SK-N-SH (cell line): ENCODE measurements at regions not wholly inside any gene's neighbourhood (a gene's known extent, or its start where the extent isn't known, plus 50 kb on each side); places are given as distances from the start of the nearest gene placed in this dataset.

Source experiments
- CTCF ChIA-PET: fragments of 300-600, 350-600 bp; formaldehyde crosslinking; extraction: SDS; loops from one replicate; lab custom pipeline; 2021; lab: Yijun Ruan, JAX
- POLR2A ChIA-PET: fragments of 350-600 bp; sonication (Branson Sonifier 250); formaldehyde crosslinking; extraction: SDS; loops from one replicate; lab custom pipeline; 2020; ENCODE audit warnings: antibody characterized with exemption, inconsistent platforms; lab: Yijun Ruan, JAX
- DNase-seq: peaks from one replicate; pipeline ENCODE4 v3.0.0; 2012
- H2AFZ ChIP-seq: fragments of 200-600 bp; sonication (generic); 2 replicates; pipeline ENCODE4 v1.8.1; 2016; ENCODE audit warnings: antibody characterized with exemption, mild to moderate bottlenecking, low read depth
- H3F3A ChIP-seq: fragments of 200-600 bp; sonication (generic); replicated peaks from 2 replicates; pipeline ENCODE3; 2016; ENCODE audit warnings: antibody characterized with exemption, mild to moderate bottlenecking; ENCODE audit not compliant: insufficient read depth
- H3K27ac ChIP-seq, 2 experiments: fragments of 200-500 bp in 1 of 2; fragments of 200-600 bp in 1 of 2; sonication (Bioruptor generic) in 1 of 2; sonication (generic), shearing (Covaris generic) in 1 of 2; 2 replicates each; pipeline versions ENCODE4 v1.5.1 to v1.6.1; 2014 to 2016; ENCODE audit warnings: low read depth in 2 of 2, inconsistent platforms in 1 of 2, low read length in 1 of 2, mild to moderate bottlenecking in 1 of 2, mixed read lengths in 1 of 2
- H3K27me3 ChIP-seq: fragments of 200-600 bp; sonication (generic), shearing (Covaris generic); 2 replicates; pipeline ENCODE4 v1.6.1; 2016; ENCODE audit warnings: mixed run types; ENCODE audit not compliant: insufficient read depth
- H3K36me3 ChIP-seq, 2 experiments: fragments of 200-500 bp in 1 of 2; fragments of 200-600 bp in 1 of 2; sonication (Bioruptor generic) in 1 of 2; sonication (generic) in 1 of 2; replicated peaks in 1 of 2; 2 replicates each; pipeline versions ENCODE3 to v1.5.1; 2014 to 2016; ENCODE audit warnings: low read length in 1 of 2, mild to moderate bottlenecking in 1 of 2; ENCODE audit not compliant: insufficient read depth in 2 of 2, control insufficient read depth in 1 of 2
- H3K4me1 ChIP-seq, 2 experiments: fragments of 200-500 bp in 1 of 2; fragments of 200-600 bp in 1 of 2; sonication (Bioruptor generic) in 1 of 2; sonication (generic), shearing (Covaris generic) in 1 of 2; 2 replicates each; pipeline versions ENCODE4 v1.5.1 to v1.6.1; 2014 to 2016; ENCODE audit warnings: low read depth in 1 of 2, low read length in 1 of 2, mixed run types in 1 of 2; ENCODE audit not compliant: insufficient read depth in 2 of 2, control insufficient read depth in 1 of 2
- H3K4me2 ChIP-seq: fragments of 200-600 bp; sonication (generic), shearing (Covaris generic); 2 replicates; pipeline ENCODE4 v1.6.1; 2017; ENCODE audit warnings: mixed run types
- H3K4me3 ChIP-seq, 2 experiments: fragments of 200-500 bp in 1 of 2; fragments of 200-600 bp in 1 of 2; sonication (Bioruptor generic) in 1 of 2; sonication (generic), shearing (Covaris generic) in 1 of 2; 2 replicates each; pipeline versions ENCODE4 v1.5.1 to v1.8.1; 2014 to 2016; ENCODE audit warnings: low read depth in 2 of 2, inconsistent platforms in 1 of 2, low read length in 1 of 2, mild to moderate bottlenecking in 1 of 2, mixed read lengths in 1 of 2, moderate library complexity in 1 of 2
- H3K79me2 ChIP-seq: fragments of 200-600 bp; sonication (generic); 2 replicates; pipeline ENCODE4 v1.8.1; 2017; ENCODE audit warnings: mild to moderate bottlenecking; ENCODE audit not compliant: insufficient read depth
- H3K9ac ChIP-seq: fragments of 200-600 bp; sonication (generic); 2 replicates; pipeline ENCODE4 v1.6.1; 2017; ENCODE audit warnings: mixed run types
- H3K9me2 ChIP-seq: fragments of 200-600 bp; sonication (generic); 2 replicates; pipeline ENCODE4 v1.6.1; 2017; ENCODE audit warnings: mixed run types
- H3K9me3 ChIP-seq: fragments of 200-600 bp; sonication (generic); 2 replicates; pipeline ENCODE4 v1.6.1; 2017; ENCODE audit warnings: mixed run types, mild to moderate bottlenecking, moderate library complexity
- H4K20me1 ChIP-seq: fragments of 200-600 bp; sonication (generic); 2 replicates; pipeline ENCODE4 v1.6.1; 2017; ENCODE audit warnings: mild to moderate bottlenecking, mixed run types; ENCODE audit not compliant: insufficient read depth
- CHD2 ChIP-seq: fragments of 150-350 bp; IDR thresholded peaks from 2 replicates; pipeline ENCODE4 v1.6.1; 2018; ENCODE audit warnings: low read length; ENCODE audit not compliant: partially characterized antibody
- ELF1 ChIP-seq: IDR thresholded peaks from 2 replicates; pipeline ENCODE4 v1.4.0; 2012
- EP300 ChIP-seq, 2 experiments: IDR thresholded peaks; 2 replicates each; pipeline versions ENCODE4 v1.4.0 to v1.6.1; 2012; ENCODE audit warnings: borderline replicate concordance in 1 of 2, low read depth in 1 of 2, low read length in 1 of 2
- EZH2phosphoT487 ChIP-seq: fragments of 200-600 bp; sonication (generic); IDR thresholded peaks from 2 replicates; pipeline ENCODE4 v1.6.1; 2017; ENCODE audit warnings: low read depth, mixed run types, mild to moderate bottlenecking, antibody characterized with exemption, moderate library complexity, borderline replicate concordance
- FOSL2 ChIP-seq: IDR thresholded peaks from 2 replicates; pipeline ENCODE4 v1.4.0; 2012; ENCODE audit warnings: low read depth, mild to moderate bottlenecking, moderate library complexity, borderline replicate concordance
- FOXM1 ChIP-seq: IDR thresholded peaks from 2 replicates; pipeline ENCODE4 v1.4.0; 2012; ENCODE audit warnings: low read depth, mild to moderate bottlenecking
- GABPA ChIP-seq: IDR thresholded peaks from 2 replicates; pipeline ENCODE4 v1.4.0; 2012; ENCODE audit warnings: low read depth, mild to moderate bottlenecking
- GATA2 ChIP-seq: sonication (generic); formaldehyde crosslinking; IDR thresholded peaks from 2 replicates; pipeline ENCODE4 v1.5.0; 2020; ENCODE audit warnings: mild to moderate bottlenecking, missing genetic modification reagents
- MEF2A ChIP-seq: IDR thresholded peaks from 2 replicates; pipeline ENCODE4 v1.4.0; 2012; ENCODE audit warnings: low read depth, borderline replicate concordance
- POLR2AphosphoS5 ChIP-seq: IDR thresholded peaks from 2 replicates; pipeline ENCODE4 v1.6.1; 2012; ENCODE audit warnings: low read depth, low read length
- RXRA ChIP-seq: IDR thresholded peaks from 2 replicates; pipeline ENCODE4 v1.4.0; 2012; ENCODE audit warnings: low read depth, mild to moderate bottlenecking, borderline replicate concordance
- SIN3A ChIP-seq: IDR thresholded peaks from 2 replicates; pipeline ENCODE4 v1.6.1; 2012; ENCODE audit warnings: low read depth, mild to moderate bottlenecking, low read length, moderate library complexity, borderline replicate concordance
- SMC3 ChIP-seq: IDR thresholded peaks from 2 replicates; pipeline ENCODE4 v1.6.1; 2012; ENCODE audit warnings: low read depth, low read length, improper control_type of control experiment
- TCF12 ChIP-seq: IDR thresholded peaks from 2 replicates; pipeline ENCODE4 v1.4.0; 2012
- YY1 ChIP-seq: IDR thresholded peaks from 2 replicates; pipeline ENCODE4 v1.4.0; 2012; ENCODE audit warnings: low read depth, mild to moderate bottlenecking
- WGBS: methylation state at CpG from one replicate; pipeline ENCODE4 v1.1.6; 2017; ENCODE audit warnings: low lambda C conversion rate; 5-methylcytosine and 5-hydroxymethylcytosine counted together
- TF ChIP-seq, protein P1 (sequence below): IDR thresholded peaks from 2 replicates; pipeline ENCODE4 v1.6.1; 2012; ENCODE audit warnings: mild to moderate bottlenecking, low read depth, low read length, moderate library complexity
- TF ChIP-seq, protein P2 (sequence below): IDR thresholded peaks from 2 replicates; pipeline ENCODE4; 2012

DNA sequence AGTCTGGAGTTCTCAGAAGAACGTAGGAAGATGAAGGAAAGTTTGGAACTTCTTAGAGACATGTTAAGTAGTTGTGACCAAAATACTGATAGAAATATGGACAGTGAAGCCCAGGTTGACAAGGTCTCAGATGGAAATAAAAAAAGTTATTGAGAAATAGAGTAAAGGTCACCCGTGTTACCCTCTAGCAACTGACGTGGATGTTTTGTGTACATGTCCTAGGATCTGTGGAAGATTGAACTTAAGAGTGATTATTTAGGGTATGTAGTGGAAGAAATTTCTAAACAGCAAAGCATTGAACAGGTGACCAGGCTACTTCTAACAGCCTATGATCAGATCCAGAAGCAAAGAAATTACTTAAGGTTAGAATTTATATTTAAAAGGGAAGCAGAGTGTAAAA, 1020.4 kb downstream of the FSTL5 start:
- DNase-seq: no peak
- no peaks in the 10 kb centered on the region for H3K4me1 ChIP-seq
- no peaks in the 10 kb centered on the region for H3K36me3 ChIP-seq
- H3K27me3 ChIP-seq: no peaks in the 10 kb centered on the region
- no peaks in the 10 kb centered on the region for H3K79me2 ChIP-seq
- H3K4me2 ChIP-seq: no peak overlapping the region
- no peaks in the 10 kb centered on the region for H3F3A ChIP-seq
- no peaks in the 10 kb centered on the region for H4K20me1 ChIP-seq
- no peak overlapping the region for H3K27ac ChIP-seq
- 15% methylated on average over 3 of the region's 3 CpGs for WGBS
- ChIA-PET CTCF (no interaction called here), POLR2A (no interaction called here)
- H3K4me3 ChIP-seq: no peak overlapping the region
- TF ChIP-seq EZH2phosphoT487 (no peak), YY1 (no peak), EP300 (IDR thresholded peaks at IDR 0.05; ENCODE audit: borderline replicate concordance in 1 of 2, low read depth in 1 of 2, low read length in 1 of 2) (no peak), ELF1 (no peak), POLR2AphosphoS5 (no peak), RXRA (no peak), CHD2 (no peak), MEF2A (no peak)
- TF ChIP-seq, protein P1, sequence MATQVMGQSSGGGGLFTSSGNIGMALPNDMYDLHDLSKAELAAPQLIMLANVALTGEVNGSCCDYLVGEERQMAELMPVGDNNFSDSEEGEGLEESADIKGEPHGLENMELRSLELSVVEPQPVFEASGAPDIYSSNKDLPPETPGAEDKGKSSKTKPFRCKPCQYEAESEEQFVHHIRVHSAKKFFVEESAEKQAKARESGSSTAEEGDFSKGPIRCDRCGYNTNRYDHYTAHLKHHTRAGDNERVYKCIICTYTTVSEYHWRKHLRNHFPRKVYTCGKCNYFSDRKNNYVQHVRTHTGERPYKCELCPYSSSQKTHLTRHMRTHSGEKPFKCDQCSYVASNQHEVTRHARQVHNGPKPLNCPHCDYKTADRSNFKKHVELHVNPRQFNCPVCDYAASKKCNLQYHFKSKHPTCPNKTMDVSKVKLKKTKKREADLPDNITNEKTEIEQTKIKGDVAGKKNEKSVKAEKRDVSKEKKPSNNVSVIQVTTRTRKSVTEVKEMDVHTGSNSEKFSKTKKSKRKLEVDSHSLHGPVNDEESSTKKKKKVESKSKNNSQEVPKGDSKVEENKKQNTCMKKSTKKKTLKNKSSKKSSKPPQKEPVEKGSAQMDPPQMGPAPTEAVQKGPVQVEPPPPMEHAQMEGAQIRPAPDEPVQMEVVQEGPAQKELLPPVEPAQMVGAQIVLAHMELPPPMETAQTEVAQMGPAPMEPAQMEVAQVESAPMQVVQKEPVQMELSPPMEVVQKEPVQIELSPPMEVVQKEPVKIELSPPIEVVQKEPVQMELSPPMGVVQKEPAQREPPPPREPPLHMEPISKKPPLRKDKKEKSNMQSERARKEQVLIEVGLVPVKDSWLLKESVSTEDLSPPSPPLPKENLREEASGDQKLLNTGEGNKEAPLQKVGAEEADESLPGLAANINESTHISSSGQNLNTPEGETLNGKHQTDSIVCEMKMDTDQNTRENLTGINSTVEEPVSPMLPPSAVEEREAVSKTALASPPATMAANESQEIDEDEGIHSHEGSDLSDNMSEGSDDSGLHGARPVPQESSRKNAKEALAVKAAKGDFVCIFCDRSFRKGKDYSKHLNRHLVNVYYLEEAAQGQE: no peak
- no peak overlapping the region for H2AFZ ChIP-seq
- H3K9me2 ChIP-seq: no peaks in the 10 kb centered on the region
- H3K9ac ChIP-seq: no peak overlapping the region
- H3K9me3 ChIP-seq: no peaks in the 10 kb centered on the region

DNA sequence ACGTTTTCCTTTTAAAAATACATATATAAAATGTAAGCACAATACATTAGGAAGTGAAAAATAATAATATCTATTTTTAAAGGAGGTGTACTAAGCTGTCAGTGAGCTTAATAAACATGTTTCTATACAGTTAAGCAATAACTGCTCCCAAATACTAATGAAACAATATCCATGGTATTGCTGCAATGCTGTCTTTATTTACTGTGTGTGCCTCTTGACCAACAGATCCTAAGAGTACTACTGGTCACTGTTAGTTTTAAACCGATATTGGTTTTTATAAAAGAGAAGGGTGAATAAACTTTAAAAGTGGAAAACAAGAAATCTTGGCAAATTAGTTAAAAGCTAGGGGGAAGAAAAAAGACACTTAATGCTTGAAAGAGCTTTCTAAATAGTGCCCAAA, 1029.0 kb downstream of the FSTL5 start:
- no peaks in the 10 kb centered on the region for H3K27me3 ChIP-seq
- CTCF ChIA-PET: no interaction called here
- 32% methylated on average over 2 of the region's 2 CpGs for WGBS

More for the DNA sequence above, 1029.0 kb downstream of the FSTL5 start:
- no peak for TF ChIP-seq GABPA
- TF ChIP-seq TCF12: no peak
- no peak for TF ChIP-seq EP300 (IDR thresholded peaks at IDR 0.05; ENCODE audit: borderline replicate concordance in 1 of 2, low read depth in 1 of 2, low read length in 1 of 2)
- TF ChIP-seq FOSL2: no peak
- TF ChIP-seq SIN3A: no peak
- TF ChIP-seq FOXM1: no peak
- TF ChIP-seq, protein P2, sequence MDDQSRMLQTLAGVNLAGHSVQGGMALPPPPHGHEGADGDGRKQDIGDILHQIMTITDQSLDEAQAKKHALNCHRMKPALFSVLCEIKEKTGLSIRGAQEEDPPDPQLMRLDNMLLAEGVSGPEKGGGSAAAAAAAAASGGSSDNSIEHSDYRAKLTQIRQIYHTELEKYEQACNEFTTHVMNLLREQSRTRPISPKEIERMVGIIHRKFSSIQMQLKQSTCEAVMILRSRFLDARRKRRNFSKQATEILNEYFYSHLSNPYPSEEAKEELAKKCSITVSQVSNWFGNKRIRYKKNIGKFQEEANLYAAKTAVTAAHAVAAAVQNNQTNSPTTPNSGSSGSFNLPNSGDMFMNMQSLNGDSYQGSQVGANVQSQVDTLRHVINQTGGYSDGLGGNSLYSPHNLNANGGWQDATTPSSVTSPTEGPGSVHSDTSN: no peak
- no peak for TF ChIP-seq GATA2
- no peak for TF ChIP-seq POLR2AphosphoS5
- no peak for TF ChIP-seq SMC3
- Histone ChIP-seq H3K4me1 (no peaks in the 10 kb centered on the region; a peak in 1 of 4 replicates), H4K20me1 (no peaks in the 10 kb centered on the region), H3K9me3 (no peaks in the 10 kb centered on the region; the same call in 1 of the 2 replicates), H3K9me2 (no peaks in the 10 kb centered on the region), H2AFZ (no peak overlapping the region), H3K4me2 (no peak overlapping the region), H3K79me2 (no peaks in the 10 kb centered on the region), H3K4me3 (no peak overlapping the region), H3K36me3 (no peaks in the 10 kb centered on the region), H3F3A (no peaks in the 10 kb centered on the region), H3K9ac (no peak overlapping the region), H3K27ac (peak overlapping the region in 1 of 2 experiments; percentile 71; a peak in 1 of 4 replicates)
- POLR2A ChIA-PET: interaction anchor here (0.6 kb wide), 1 partner anchor 37 kb away, joined by 3 read pairs; no protein-coding TSS in a partner anchor
- no peak for DNase-seq
